GM19468 (cell line): ENCODE measurements at regions not wholly inside any gene's neighbourhood (a gene's known extent, or its start where the extent isn't known, plus 50 kb on each side); places are given as distances from the start of the nearest gene placed in this dataset.

ENCODE experiments used
- ATAC-seq: cut with Tn5 transposase; IDR thresholded peaks from one replicate; pipeline ENCODE4 v1.9.1; 2021; ENCODE audit warnings: mild to moderate bottlenecking, moderate library complexity, moderate number of reproducible peaks; ENCODE audit not compliant: unreplicated experiment; ENCODE audit errors: extremely low read depth

DNA sequence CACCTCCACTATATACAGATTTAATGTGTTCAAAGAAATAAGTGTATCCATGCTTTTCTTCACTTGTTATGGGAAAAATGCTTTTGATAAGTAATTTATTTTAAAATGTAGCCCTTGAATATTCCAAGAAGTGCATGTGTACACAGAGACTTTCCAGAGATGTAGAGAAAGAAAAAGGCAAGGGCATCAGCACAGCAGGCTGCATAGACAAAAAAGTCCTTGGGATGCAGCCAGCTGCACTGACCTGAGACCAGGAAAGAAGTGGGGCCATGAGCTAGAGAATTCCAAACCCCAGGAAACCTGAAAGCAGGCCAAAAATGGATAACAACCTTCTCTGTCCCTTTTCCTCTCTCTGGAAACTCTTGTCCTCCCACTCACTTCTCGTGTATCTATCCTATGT lies 51.6 kb upstream of the PRDM8 start:
- ATAC-seq, result no peak

DNA sequence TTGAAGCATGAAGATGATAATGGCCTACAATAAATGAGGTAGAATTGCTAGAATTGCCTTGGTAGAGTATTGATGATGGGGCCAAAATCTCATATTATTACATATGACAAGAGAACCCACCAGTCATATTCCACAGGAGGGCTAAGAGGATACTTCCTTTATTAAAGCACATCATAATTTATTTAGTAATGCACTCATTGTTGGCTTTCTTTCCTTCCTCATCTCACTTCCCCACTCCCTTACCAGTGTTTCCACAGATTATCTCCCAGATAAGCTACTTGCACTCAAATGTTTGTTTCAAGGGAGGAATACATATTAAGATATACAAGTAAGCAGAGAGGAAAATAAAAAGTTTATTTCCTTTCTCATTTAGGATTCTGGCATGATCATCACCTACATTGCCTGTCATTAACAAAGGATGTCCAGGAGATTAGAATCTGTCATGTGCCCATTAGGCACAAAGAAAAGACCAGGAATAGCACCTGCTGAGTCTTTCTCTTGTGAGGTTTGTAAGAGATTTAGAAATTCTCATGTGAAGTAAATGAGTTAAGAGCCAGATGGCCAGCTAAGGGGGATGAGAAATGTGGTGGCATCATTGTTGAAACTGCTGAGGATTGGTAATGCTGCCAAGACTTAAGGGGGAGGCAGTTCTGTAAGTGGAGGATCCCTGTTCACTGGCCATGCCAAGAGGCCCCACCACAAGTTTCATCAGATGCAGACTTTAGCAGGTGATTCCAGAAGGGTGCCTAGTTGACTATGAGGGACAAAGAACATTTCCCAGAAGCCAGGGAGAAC lies 52.4 kb upstream of the PRDM8 start:
- ATAC-seq, result no peak

DNA sequence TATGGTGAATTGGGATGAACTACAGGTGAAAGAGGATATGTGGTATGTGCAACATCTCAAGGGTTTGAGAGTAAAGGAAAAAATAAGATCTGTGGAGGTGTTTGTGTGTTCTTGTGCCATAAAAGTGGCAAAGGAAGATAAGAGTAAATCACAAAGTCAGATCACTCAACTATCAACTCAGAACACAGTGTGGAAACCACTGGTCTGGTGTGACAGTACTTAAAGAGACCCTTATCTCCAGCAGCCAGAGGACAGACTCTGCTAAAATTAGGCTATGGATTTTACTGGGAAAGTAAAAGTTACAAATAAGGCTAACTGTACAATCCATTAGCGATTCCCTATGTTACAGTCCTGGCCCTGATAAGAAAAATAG lies 54.0 kb upstream of the PRDM8 start:
- no peak for ATAC-seq

DNA sequence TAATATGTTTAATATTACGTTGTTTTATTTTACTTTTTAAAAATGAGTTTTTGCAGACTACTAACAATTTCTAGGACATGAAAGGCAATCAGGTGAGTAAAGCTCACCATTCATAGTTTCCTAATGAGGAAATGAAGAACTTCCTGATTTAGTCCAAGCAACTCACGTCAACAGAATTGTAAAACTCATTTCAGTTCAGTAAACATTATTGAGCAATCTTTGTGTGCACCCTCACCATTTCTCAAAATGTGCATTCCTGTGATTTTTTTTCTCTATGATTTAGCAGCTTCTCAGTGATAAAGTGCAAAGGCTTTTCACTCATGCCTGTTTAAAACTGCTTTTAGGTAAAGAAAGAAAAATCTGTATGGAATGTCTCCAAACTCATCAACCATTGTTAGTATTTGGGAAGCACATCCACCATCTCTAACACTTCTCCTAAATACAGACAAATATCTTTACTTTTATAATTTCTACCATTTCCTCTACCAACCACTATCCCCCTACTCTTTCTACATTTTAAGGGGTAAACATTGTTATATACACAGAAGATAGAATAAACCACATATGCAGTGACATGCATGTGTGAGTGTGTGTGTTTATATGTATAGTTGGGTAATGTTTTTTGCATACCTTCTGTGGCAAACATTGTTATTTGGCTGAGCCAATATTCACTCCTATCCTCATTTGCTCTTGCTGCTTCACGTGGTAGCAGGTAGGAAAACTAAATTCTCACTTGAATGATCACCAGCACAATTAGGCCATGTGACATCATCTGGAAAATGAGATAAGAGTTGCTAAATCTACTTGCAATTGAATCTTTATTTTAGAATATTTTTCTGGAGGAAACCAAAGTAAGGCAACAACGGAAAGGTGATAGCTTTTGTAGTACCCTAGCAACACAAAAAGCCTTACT lies 54.7 kb upstream of the PRDM8 start:
- ATAC-seq, result no peak

DNA sequence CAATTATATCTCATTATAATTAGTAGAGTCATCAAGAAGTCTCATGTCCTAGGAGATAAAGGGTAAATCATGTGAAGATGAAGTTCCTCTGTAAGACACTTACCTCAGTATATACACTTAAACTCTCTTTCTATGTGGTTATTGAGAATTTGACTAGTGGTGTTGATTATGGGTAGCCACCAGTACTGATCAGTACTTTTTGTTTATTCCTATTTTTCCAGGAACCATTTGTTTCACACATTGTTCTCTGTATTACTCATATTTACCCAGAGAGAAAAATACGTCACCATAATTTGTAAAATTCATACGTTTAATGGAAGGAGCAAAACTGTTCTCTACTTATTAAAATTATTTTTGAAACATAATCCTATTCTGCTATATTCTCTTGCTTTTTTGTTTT lies 55.8 kb upstream of the PRDM8 start:
- ATAC-seq, result no peak

DNA sequence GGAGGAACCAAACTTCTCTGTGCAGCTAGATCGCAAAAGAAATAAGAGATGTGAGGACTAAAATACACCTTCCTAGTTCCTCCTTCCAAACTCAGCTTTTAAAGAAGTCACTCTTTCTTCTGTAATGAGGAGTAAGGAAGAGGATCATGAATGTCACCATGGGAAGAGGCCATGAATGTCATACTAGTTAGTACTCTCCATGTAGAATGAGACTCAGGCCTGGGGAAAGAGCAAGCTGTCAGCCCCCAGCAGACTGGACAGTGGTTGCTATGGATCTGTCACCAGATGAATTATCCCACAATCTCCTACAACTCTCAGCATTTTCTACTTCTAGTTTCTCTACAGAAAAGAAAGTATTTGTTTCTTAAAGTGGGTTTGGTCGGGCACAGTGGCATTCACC lies 57.1 kb upstream of the PRDM8 start:
- ATAC-seq, result no peak

DNA sequence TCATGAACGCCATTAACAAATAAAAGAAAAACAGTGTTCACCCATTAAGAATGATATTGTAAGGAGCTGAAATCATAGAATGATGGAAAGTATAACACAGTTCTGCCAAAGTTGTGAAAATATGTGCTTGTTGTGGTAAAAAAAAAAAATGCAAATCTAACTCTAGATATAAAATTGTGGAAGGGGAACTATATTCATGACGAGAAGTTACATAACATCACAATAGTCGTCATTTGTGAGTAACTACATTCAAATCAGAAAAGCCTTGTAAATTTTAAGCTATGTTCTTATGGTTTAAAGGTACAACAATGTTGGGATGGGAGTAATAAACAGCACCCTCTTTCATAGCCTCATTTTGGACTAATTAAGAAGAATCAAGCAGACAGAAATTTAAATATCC lies 57.6 kb upstream of the PRDM8 start:
- ATAC-seq, result no peak

DNA sequence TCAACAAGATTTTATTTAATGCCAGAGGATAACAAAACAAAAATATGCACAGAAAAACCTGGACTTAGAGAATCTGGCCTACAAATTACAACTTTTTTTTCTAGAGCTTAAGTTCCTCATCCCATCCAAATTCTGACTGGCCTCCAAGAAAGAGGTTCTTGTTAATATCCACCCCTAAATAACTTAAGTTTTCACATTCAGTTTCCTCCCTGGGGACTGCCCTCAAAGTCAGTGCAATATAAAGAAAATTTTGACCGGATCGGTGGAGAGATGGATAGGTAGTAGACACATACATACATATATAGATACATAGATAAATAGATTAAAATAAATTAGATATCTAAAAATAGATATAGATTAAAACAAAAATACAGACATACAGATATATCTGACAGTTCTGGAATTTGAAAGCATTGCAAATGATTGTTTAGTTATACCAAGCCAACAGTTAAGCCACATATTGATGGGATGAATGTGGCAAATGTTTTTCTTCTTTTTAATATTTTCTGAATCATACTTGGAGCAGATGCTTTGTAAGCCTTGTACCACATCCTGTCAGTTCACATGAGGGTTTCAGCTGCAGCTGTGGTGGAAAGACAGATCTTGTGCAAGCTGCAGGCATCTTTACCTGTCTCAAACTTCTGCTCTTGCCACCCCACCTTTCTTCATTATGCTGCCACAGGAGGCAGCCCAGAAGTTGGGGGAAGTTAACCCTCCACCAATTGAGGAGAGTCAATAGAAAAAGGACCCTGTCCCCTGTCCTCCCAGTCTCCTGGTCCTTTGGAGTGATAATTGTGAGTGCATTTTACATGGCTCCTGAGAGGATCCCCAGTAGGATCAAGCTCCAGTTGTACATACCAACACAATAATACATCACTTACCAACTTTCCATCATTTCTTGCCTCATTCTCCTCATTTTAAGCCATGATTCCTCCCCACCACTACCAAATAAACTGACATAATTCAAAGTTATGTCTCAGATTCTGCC lies 58.5 kb upstream of the PRDM8 start:
- ATAC-seq, result peak; percentile 74

DNA sequence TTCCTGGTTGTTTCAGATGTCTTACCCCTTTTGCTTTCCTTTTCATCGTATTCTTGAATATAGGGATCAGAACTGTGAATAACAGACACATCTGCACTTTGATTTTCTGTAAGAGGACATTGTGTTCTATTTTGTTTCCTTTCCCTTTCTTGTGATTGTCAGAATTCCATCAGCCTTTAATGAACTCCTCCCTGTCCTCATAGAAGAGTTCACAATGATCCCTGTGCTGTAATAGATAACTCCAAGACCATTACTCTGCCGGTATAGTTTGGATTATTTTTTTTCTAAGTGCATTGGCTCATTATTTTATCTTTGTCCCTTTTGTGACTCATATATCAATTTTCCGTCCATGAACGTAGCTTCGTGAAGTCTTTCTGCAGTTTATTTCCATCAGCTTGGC lies 59.7 kb upstream of the PRDM8 start:
- no peak for ATAC-seq

DNA sequence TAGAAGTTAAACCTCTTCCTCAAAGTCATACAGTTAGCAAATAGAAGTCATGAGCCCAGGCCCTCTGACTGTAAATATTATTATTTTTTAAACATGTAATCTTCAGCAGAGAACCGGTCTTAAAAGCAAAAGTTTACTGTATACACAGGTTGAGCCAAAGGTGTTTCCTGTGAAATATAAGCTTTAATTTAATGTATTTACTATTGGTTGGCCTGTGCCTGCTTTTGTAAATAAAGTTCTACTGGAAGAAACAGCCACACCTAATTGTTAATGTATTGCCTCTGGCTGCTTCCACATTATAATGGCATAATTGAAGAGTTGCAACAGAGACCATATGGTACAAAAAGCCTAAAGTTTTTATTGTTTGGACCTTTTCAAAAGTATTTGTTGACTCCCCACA lies 61.0 kb upstream of the PRDM8 start:
- no peak for ATAC-seq

DNA sequence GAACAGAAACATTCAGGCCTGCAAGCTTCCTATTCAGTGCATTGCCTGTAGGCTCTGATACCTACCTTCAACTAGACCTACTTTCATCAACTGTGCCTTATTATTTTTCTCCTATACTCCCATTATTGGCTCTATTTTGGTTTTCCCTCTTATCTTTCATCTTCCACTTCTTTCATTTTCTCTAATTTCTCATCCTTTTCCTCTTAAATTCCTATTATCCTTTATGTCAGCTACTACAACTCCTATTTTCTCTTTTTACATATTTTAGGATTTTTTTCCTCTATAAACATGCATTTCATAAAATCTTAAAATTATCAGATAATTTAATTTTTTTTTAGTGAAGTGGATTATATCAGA lies 61.6 kb upstream of the PRDM8 start:
- ATAC-seq, result no peak

DNA sequence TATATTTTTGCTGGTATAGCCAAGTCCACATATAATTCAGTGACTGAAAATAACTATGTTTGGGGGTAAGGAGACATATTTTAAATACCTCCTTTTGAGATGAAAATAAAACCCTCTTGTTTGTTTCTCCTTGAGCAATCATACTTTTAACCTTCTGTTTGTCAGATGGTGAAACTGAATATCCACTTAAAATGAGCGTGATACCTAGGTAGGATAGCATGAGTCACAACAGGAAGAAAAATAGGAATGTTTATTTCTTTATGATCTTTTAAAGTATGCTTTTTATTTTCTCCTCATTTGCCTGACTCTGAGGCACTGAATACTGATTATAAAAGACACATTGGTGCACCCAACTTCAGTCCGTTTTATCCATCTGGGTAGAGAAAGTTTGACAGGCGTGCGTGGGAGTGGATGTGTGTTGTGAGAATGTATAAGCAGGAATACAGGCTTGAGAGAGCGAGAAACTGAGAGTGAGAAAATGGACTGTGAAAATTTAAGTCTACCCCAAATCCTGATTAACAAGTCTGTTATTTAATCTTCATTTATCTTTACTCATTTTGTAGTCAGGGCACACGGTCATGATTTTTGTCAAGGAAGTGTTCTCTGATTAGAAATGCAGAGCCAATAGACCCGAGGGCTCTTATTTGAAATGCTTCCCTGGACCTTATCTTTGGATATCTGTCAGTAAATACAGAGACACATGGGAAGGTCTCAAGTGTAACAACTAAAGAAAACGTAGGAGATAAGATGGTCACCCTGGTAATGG lies 62.1 kb upstream of the ANTXR2 start:
- ATAC-seq, result no peak

DNA sequence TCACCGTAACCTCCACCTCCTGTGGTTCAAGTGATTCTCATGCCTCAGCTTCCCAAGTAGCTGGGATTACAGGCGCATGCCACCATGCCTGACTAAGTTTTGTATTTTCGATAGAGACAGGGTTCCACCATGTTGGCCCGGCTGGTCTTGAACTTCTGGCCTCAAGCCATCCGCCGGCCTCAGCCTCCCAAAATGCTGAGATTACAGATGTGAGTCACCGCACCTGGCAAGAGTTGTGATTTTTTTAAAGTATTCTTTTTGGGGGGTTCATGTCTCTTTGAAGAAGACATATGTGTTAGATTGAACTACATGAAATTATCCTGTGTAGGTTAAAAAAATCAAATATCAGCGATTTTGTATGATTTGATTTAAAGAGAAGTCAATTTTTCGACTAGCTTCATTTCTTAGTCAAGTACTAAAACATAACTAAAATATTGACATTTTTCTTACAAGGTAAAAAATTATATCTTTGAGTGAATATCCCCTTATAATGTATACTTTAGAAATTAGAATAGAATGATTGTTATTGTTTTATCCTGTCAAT lies 60.3 kb upstream of the ANTXR2 start:
- no peak for ATAC-seq

DNA sequence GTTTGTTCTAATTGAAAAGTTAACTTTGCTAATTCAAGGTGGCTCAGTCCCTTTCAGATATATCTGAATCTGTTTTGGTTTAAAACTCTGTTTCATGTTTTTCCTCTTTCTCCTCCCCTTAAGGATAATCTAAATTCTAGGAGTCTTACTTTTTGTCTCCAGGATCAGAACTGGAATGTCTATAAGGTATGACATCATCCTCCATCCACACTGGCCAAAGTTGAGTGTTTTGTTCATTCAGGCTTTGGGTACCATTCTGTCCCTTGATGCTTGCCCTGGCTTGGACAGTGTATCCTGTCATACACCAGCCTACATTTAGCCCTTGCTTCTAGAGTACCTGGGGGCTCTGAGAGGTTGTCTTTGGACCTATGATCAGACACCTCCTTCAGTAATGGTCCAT lies 56.8 kb upstream of the ANTXR2 start:
- ATAC-seq, result no peak

DNA sequence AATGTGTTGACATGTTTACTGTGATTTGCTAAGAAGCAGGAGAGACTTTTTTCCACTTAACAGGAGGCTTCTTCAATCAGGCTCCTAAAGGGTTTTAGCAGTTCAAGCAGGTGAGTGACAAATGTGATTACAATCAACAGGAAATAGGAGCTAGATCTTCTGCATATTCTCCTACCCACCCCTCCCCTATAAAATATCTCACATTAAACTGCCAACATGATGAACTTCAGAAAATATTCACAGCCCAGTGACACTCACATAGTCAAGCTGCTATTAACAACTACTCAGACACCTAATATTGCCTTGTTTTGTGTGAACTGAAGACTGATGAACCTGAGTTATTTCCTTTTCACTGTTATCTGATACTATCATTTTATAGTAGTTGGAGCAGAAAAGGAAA lies 55.9 kb upstream of the ANTXR2 start:
- no peak for ATAC-seq

DNA sequence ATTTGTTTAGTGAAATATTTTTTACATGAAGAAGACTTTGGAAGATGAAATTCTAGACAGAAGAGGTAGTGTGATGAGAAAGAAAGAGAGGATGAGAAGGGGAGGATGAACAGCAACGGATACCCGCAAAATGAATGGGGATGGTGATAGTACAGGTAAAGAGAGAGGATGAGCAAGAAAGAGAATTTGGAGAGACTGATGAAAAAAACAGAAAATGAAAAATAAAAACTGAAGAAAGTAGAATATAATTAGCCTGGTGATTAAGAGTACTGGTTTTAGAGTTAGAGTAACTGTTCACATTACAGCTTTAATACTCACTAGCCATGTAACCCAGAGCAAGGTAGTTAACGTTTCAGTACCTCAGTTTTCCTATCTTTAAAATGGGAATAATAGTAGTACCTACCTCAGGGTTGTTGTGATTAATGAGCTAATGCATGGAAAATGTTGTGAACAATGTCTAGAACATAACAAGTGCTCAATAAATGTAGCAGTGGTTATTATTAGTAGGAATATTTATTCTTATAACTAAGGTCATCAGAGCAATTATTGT lies 54.9 kb upstream of the ANTXR2 start:
- no peak for ATAC-seq

DNA sequence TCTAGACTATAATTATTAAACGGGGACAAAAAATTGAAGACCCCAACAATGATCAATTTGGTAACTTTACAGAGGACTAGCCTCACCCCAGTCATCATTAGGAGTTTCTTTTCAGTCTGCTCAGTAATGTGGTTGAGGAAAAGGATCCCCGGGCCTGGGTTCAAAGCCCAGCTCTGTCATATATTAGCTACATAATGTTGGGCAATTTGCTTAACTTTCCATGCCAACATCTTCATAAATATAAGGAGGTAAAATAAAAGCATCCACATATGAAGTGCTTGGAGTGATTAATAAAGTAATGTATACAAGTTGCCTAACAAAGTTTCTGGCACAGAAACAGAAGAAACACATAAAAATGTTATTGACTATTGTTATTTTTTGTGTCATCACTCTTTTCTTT lies 53.4 kb upstream of the ANTXR2 start:
- ATAC-seq, result no peak

DNA sequence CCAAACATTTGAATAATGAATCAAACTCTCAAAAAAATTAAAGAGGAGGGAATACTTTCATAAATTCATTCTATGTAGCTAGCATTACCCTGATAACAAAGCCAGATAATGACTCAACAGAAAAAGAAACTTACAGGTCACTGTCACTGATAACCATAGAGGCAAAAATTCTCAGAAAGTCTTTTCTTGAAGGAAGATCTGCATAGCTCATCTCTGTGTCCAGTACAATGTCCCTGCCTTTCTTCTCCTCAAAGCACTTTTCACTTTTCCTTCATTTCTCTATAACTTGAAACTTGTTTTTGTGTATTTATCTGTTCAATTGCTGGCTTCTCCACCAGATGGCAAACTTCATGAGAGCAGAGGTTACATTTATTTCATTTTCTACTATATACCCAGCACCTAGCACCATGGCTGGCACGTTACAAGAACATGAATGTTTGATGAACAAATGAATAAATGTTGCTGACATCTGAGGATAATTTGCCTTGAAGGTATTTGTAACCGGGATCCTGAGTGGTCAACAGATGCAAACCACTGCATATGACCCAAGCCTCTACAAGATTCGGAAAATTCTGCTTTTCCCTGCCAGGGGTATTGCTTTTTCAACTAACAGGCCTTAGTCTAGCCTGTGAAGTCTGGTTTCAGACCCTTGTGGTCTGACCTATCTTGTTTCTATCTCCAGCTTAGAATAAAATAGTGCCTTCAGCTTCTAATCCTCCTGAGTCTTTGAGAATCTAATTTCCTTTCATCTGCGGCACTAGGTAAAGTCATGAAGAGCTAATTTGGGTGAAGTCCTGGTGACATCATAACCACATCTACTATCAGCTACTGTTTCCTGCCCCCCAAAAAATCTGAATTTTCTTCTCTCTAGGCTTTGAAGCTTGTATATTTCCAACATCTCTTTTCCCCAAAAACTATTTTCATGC lies 52.5 kb upstream of the ANTXR2 start:
- ATAC-seq, result peak; percentile 20
